DMS 273 (cell line): ENCODE measurements at regions not wholly inside any gene's neighbourhood (a gene's known extent, or its start where the extent isn't known, plus 50 kb on each side); places are given as distances from the start of the nearest gene placed in this dataset.
"Not testable (repeated sequence)": the region's sequence is repeated elsewhere in the genome, so short reads cannot be mapped to it uniquely, and the experiment has no call there.

Experiments used
- DNase-seq: peaks from one replicate; lab custom pipeline; 2025; ENCODE audit not compliant: unreplicated experiment; lab: John Stamatoyannopoulos, UW

- no peak for DNase-seq
Measured at GRCh38 chr2:242063850-242064249, 194.3 kb downstream of the RTP5 start.

GRCh38 chr2:242064364-242065250 is 195.1 kb downstream of the RTP5 start:
- no peak for DNase-seq

GRCh38 chr2:242065426-242065825 is 195.9 kb downstream of the RTP5 start:
- DNase-seq, result no peak

GRCh38 chr2:242069018-242069417 is 199.5 kb downstream of the RTP5 start:
- no peak for DNase-seq

GRCh38 chr2:242069938-242070395 is 200.4 kb downstream of the RTP5 start:
- not testable (repeated sequence) for DNase-seq

GRCh38 chr2:242070726-242071125 is 201.2 kb downstream of the RTP5 start:
- peak; percentile 15 for DNase-seq

- DNase-seq, result not testable (repeated sequence)
Measured at GRCh38 chr2:242071377-242071776, 201.8 kb downstream of the RTP5 start.

- not testable (repeated sequence) for DNase-seq
Measured at GRCh38 chr2:242071936-242072335, 202.4 kb downstream of the RTP5 start.

GRCh38 chr2:242075168-242075567 is 205.6 kb downstream of the RTP5 start:
- DNase-seq, result no peak

- DNase-seq, result no peak
Measured at GRCh38 chr2:242075696-242076095, 206.2 kb downstream of the RTP5 start.

- DNase-seq, result not testable (repeated sequence)
Measured at GRCh38 chr2:242076184-242076583, 206.7 kb downstream of the RTP5 start.

- not testable (repeated sequence) for DNase-seq
Measured at GRCh38 chr2:242078426-242078825, 208.9 kb downstream of the RTP5 start.

GRCh38 chr2:242079792-242080191 is 210.3 kb downstream of the RTP5 start:
- not testable (repeated sequence) for DNase-seq

GRCh38 chr2:242080575-242081214 is 211.2 kb downstream of the RTP5 start:
- DNase-seq, result not testable (repeated sequence)

GRCh38 chr2:242084034-242084433 is 214.5 kb downstream of the RTP5 start:
- not testable (repeated sequence) for DNase-seq

- not testable (repeated sequence) for DNase-seq
Measured at GRCh38 chr2:242085024-242085674, 215.6 kb downstream of the RTP5 start.

- peak; percentile 44 for DNase-seq
Measured at GRCh38 chr2:242085941-242086621, 216.6 kb downstream of the RTP5 start.

GRCh38 chr2:242088044-242088443 is 218.5 kb downstream of the RTP5 start:
- DNase-seq, result peak; percentile 51

- DNase-seq, result peak; percentile 92
Measured at GRCh38 chr2:242088471-242089212, 219.1 kb downstream of the RTP5 start.

- not testable (repeated sequence) for DNase-seq
Measured at GRCh38 chr2:242089213-242089549, 219.7 kb downstream of the RTP5 start.
